ENCODE measurements at regions not wholly inside any gene's neighbourhood (a gene's known extent, or its start where the extent isn't known, plus 50 kb on each side); places are given as distances from the start of the nearest gene placed in this dataset.

- 3% methylated on average over 2 of the region's 2 CpGs for WGBS (ENCODE audit: missing lambda C conversion rate)
- Histone ChIP-seq H3K4me3 (no peak overlapping the region), H3K4me1 (no peaks in the 10 kb centered on the region), H3K9me3 (peaks cover 19% of the 10 kb centered on the region), H3K27ac (no peak overlapping the region), H3K4me2 (no peak overlapping the region)
- DNase-seq (ENCODE audit: low read depth in 1 of 2, low spot score in 1 of 2) (no peak), ATAC-seq (no peak), FAIRE-seq (no peak)
- POLR2A ChIA-PET = no interaction called here
- TF ChIP-seq FOSL2 (IDR thresholded peaks at IDR 0.05) (no peak), FOSL2 (CRISPR knock-in tag; IDR thresholded peaks at IDR 0.05) (no peak), POLR2AphosphoS2 (conservative IDR thresholded peaks at IDR 0.05; ENCODE audit: low read length) (no peak), MAZ (IDR thresholded peaks at IDR 0.05; ENCODE audit: borderline replicate concordance, low read depth, low read length) (no peak), BCL3 (IDR thresholded peaks at IDR 0.05) (no peak), FOXS1 (CRISPR knock-in tag; IDR thresholded peaks at IDR 0.05) (no peak), CTCF (IDR thresholded peaks at IDR 0.05) (no peak), KDM1A (IDR thresholded peaks at IDR 0.05; ENCODE audit: low read depth) (no peak)
- CTCF ChIA-PET = no interaction called here
Observed at GRCh38 chr2:21539685-21540084, 415.9 kb downstream of the TDRD15 start.

GRCh38 chr2:21543630-21544029 lies 419.9 kb downstream of the TDRD15 start:
- ATAC-seq (no peak), DNase-seq (ENCODE audit: low read depth in 1 of 2, low spot score in 1 of 2) (no peak), FAIRE-seq (no peak)
- 27% methylated on average over 2 of the region's 2 CpGs for WGBS (ENCODE audit: missing lambda C conversion rate)
- H3K9me3 ChIP-seq = no peaks in the 10 kb centered on the region
- H3K4me1 ChIP-seq = no peaks in the 10 kb centered on the region
- ChIA-PET POLR2A (no interaction called here), CTCF (no interaction called here)
- no peak overlapping the region for H3K4me3 ChIP-seq
- H3K4me2 ChIP-seq = no peak overlapping the region
- TF ChIP-seq SMC3 (IDR thresholded peaks at IDR 0.05) = no peak
- no peak for TF ChIP-seq MYC (IDR thresholded peaks at IDR 0.05; ENCODE audit: borderline replicate concordance, low read length)
- TF ChIP-seq RARB (CRISPR knock-in tag; IDR thresholded peaks at IDR 0.05) = no peak
- no peak for TF ChIP-seq EHF (CRISPR knock-in tag; IDR thresholded peaks at IDR 0.05)
- no peak for TF ChIP-seq CBX2 (IDR thresholded peaks at IDR 0.05; ENCODE audit: borderline replicate concordance, low read depth)
- TF ChIP-seq FOSB (CRISPR knock-in tag; IDR thresholded peaks at IDR 0.05) = no peak
- no peak overlapping the region for H3K27ac ChIP-seq

- CTCF ChIA-PET = no interaction called here
- H3K27ac ChIP-seq = no peak overlapping the region
- ATAC-seq (no peak), DNase-seq (ENCODE audit: low read depth in 1 of 2, low spot score in 1 of 2) (no peak), FAIRE-seq (no peak)
- no peaks in the 10 kb centered on the region for H3K9me3 ChIP-seq
- 2% methylated on average over 3 of the region's 3 CpGs for WGBS (ENCODE audit: missing lambda C conversion rate)
- H3K4me2 ChIP-seq = no peak overlapping the region
- POLR2A ChIA-PET = no interaction called here
- no peak overlapping the region for H3K4me3 ChIP-seq
- no peaks in the 10 kb centered on the region for H3K4me1 ChIP-seq
- TF ChIP-seq REST (IDR thresholded peaks at IDR 0.05) (no peak), HOXB5 (CRISPR knock-in tag; IDR thresholded peaks at IDR 0.05) (no peak), HOXA7 (CRISPR knock-in tag; IDR thresholded peaks at IDR 0.05) (no peak), HEYL (CRISPR knock-in tag; IDR thresholded peaks at IDR 0.05) (no peak), NFE2L2 (conservative IDR thresholded peaks at IDR 0.05; ENCODE audit: low read length) (no peak), PHF8 (IDR thresholded peaks at IDR 0.05; ENCODE audit: borderline replicate concordance, low read depth) (no peak), KDM5A (IDR thresholded peaks at IDR 0.05) (no peak), SREBF2 (IDR thresholded peaks at IDR 0.05) (no peak), HDAC2 (IDR thresholded peaks at IDR 0.05) (no peak), TP53 (CRISPR knock-in tag; IDR thresholded peaks at IDR 0.05) (no peak), ZNF302 (CRISPR knock-in tag; IDR thresholded peaks at IDR 0.05) (no peak), BHLHE40 (IDR thresholded peaks at IDR 0.05; ENCODE audit: low read depth, low read length) (no peak), E2F6 (IDR thresholded peaks at IDR 0.05; ENCODE audit: borderline replicate concordance, low read depth) (no peak), FOXS1 (CRISPR knock-in tag; IDR thresholded peaks at IDR 0.05) (no peak), MAFK (IDR thresholded peaks at IDR 0.05; ENCODE audit: partially characterized antibody) (no peak), JUNB (IDR thresholded peaks at IDR 0.05) (no peak), PBX3 (IDR thresholded peaks at IDR 0.05) (no peak), RNF2 (IDR thresholded peaks at IDR 0.05; ENCODE audit: borderline replicate concordance, low read depth) (no peak)
Observed at GRCh38 chr2:21544392-21544791, 420.6 kb downstream of the TDRD15 start.
